NCI-H2107 treated with DMSO at 0.1 percent for 48 hours (cell line): ENCODE measurements at regions not wholly inside any gene's neighbourhood (a gene's known extent, or its start where the extent isn't known, plus 50 kb on each side); places are given as distances from the start of the nearest gene placed in this dataset.
"Not testable (repeated sequence)": the region's sequence is repeated elsewhere in the genome, so short reads cannot be mapped to it uniquely, and the experiment has no call there.

Experiments
- DNase-seq: peaks from one replicate; lab custom pipeline; 2025; ENCODE audit not compliant: unreplicated experiment; lab: John Stamatoyannopoulos, UW

- peak; percentile 19 for DNase-seq
Observed at GRCh38 chr13:71218960-71219359, 648.0 kb downstream of the DACH1 start.

GRCh38 chr13:71217827-71218226 lies 649.2 kb downstream of the DACH1 start:
- DNase-seq: no peak

GRCh38 chr13:71214821-71215220 lies 652.2 kb downstream of the DACH1 start:
- no peak for DNase-seq

GRCh38 chr13:71214357-71214756 lies 652.6 kb downstream of the DACH1 start:
- no peak for DNase-seq

GRCh38 chr13:71213252-71213821 lies 653.7 kb downstream of the DACH1 start:
- no peak for DNase-seq

- DNase-seq: no peak
Observed at GRCh38 chr13:71210861-71211260, 656.1 kb downstream of the DACH1 start.

GRCh38 chr13:71209217-71209616 lies 657.8 kb downstream of the DACH1 start:
- DNase-seq: no peak

GRCh38 chr13:71184583-71184982 lies 682.4 kb downstream of the DACH1 start:
- DNase-seq: not testable (repeated sequence)

- DNase-seq: not testable (repeated sequence)
Observed at GRCh38 chr13:71183352-71183751, 683.7 kb downstream of the DACH1 start.

GRCh38 chr13:71171740-71172139 lies 695.3 kb downstream of the DACH1 start:
- DNase-seq: no peak

- DNase-seq: peak; percentile 22
Observed at GRCh38 chr13:71169180-71169579, 697.8 kb downstream of the DACH1 start.

- DNase-seq: no peak
Observed at GRCh38 chr13:71156550-71156949, 710.5 kb downstream of the DACH1 start.

GRCh38 chr13:71149498-71150363 lies 717.3 kb downstream of the DACH1 start:
- DNase-seq: peak; percentile 72

GRCh38 chr13:71149046-71149445 lies 718.0 kb downstream of the DACH1 start:
- DNase-seq: peak; percentile 58

- peak; percentile 29 for DNase-seq
Observed at GRCh38 chr13:71148396-71148795, 718.6 kb downstream of the DACH1 start.

- no peak for DNase-seq
Observed at GRCh38 chr13:71144883-71145282, 722.1 kb downstream of the DACH1 start.

GRCh38 chr13:71137101-71137500 lies 729.9 kb downstream of the DACH1 start:
- no peak for DNase-seq

GRCh38 chr13:71124230-71124629 lies 742.8 kb downstream of the DACH1 start:
- no peak for DNase-seq

- no peak for DNase-seq
Observed at GRCh38 chr13:71118779-71119364, 748.1 kb downstream of the DACH1 start.

- no peak for DNase-seq
Observed at GRCh38 chr13:71117920-71118319, 749.1 kb downstream of the DACH1 start.

GRCh38 chr13:71115301-71115700 lies 751.7 kb downstream of the DACH1 start:
- DNase-seq: no peak

GRCh38 chr13:71096421-71096820 lies 770.6 kb downstream of the DACH1 start:
- DNase-seq: no peak
